ENCODE measurements at regions not wholly inside any gene's neighbourhood (a gene's known extent, or its start where the extent isn't known, plus 50 kb on each side); places are given as distances from the start of the nearest gene placed in this dataset.

DNA sequence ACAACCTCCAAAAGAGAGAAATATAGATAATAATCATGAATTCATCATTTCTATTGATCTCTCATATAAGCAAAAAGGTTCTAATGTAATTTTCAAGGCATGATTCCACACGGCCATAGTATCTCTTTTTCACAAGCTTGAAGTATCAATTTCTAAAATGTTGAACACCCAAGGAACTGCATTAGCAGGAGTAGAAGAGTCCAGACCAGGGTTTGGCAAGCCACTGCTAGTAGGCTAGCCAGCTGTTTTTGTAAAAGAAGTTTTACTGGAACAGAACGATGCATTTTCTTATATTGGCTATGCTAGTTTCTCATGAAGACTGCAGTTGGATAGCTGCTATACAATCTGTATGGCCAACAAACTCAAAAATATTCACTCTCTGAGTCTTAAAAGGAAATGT is 481.5 kb upstream of the MIR17HG start:
- no peak for TF ChIP-seq CTCF (IDR thresholded peaks at IDR 0.05; ENCODE audit: insufficient read depth, low read length)
- TF ChIP-seq POLR2AphosphoS5 (IDR thresholded peaks at IDR 0.05; ENCODE audit: low read depth) = no peak
